ENCODE measurements at regions not wholly inside any gene's neighbourhood (a gene's known extent, or its start where the extent isn't known, plus 50 kb on each side); places are given as distances from the start of the nearest gene placed in this dataset.

GRCh38 chr1:5238351-5239130 lies 584.1 kb downstream of the AJAP1 start:
- TF ChIP-seq POLR2AphosphoS5 (IDR thresholded peaks at IDR 0.05) (no peak), POLR2A (IDR thresholded peaks at IDR 0.05) (no peak), CTCF (IDR thresholded peaks at IDR 0.05) (no peak)
- intact Hi-C loops (cut with DNase I), result no loop called here
- Histone ChIP-seq H3K4me3 (no peak overlapping the region), H3K9me3 (no peaks in the 10 kb centered on the region), H3K36me3 (no peaks in the 10 kb centered on the region), H3K4me1 (replicated peaks) (no peaks in the 10 kb centered on the region), H3K27me3 (replicated peaks; ENCODE audit: insufficient read depth) (peaks cover 2% of the 10 kb centered on the region), H3K27ac (no peak overlapping the region)
- 80% methylated on average over 19 of the region's 19 CpGs for WGBS
- no peak for DNase-seq (ENCODE audit: low spot score)

GRCh38 chr1:5235355-5235899 lies 581.0 kb downstream of the AJAP1 start:
- Histone ChIP-seq H3K4me1 (replicated peaks) (no peaks in the 10 kb centered on the region), H3K36me3 (no peaks in the 10 kb centered on the region), H3K27me3 (replicated peaks; ENCODE audit: insufficient read depth) (peaks cover 2% of the 10 kb centered on the region), H3K4me3 (no peak overlapping the region), H3K9me3 (no peaks in the 10 kb centered on the region), H3K27ac (no peak overlapping the region)
- 64% methylated on average over 6 of the region's 6 CpGs for WGBS
- DNase-seq (ENCODE audit: low spot score), result no peak
- TF ChIP-seq POLR2A (IDR thresholded peaks at IDR 0.05), result no peak
- no peak for TF ChIP-seq POLR2AphosphoS5 (IDR thresholded peaks at IDR 0.05)
- no peak for TF ChIP-seq CTCF (IDR thresholded peaks at IDR 0.05)
- intact Hi-C loops (cut with DNase I), result no loop called here

GRCh38 chr1:5232537-5232936 lies 578.1 kb downstream of the AJAP1 start:
- intact Hi-C loops (cut with DNase I), result no loop called here
- Histone ChIP-seq H3K27me3 (replicated peaks; ENCODE audit: insufficient read depth) (peaks cover 4% of the 10 kb centered on the region), H3K36me3 (no peaks in the 10 kb centered on the region), H3K9me3 (no peaks in the 10 kb centered on the region), H3K4me3 (no peak overlapping the region), H3K27ac (no peak overlapping the region), H3K4me1 (replicated peaks) (no peaks in the 10 kb centered on the region)
- TF ChIP-seq POLR2AphosphoS5 (IDR thresholded peaks at IDR 0.05), result no peak
- no peak for DNase-seq (ENCODE audit: low spot score)
- 97% methylated on average over 1 of the region's 1 CpG for WGBS

- Histone ChIP-seq H3K27ac (no peak overlapping the region), H3K27me3 (replicated peaks; ENCODE audit: insufficient read depth) (peaks cover 4% of the 10 kb centered on the region), H3K4me1 (replicated peaks) (no peaks in the 10 kb centered on the region), H3K36me3 (no peaks in the 10 kb centered on the region), H3K9me3 (no peaks in the 10 kb centered on the region), H3K4me3 (no peak overlapping the region)
- DNase-seq (ENCODE audit: low spot score), result no peak
- WGBS, result 62% methylated on average over 2 of the region's 2 CpGs
- TF ChIP-seq CTCF (IDR thresholded peaks at IDR 0.05) (no peak), POLR2A (IDR thresholded peaks at IDR 0.05) (no peak), POLR2AphosphoS5 (IDR thresholded peaks at IDR 0.05) (no peak)
- intact Hi-C loops (cut with DNase I), result no loop called here
Measured at GRCh38 chr1:5231541-5232315, 577.3 kb downstream of the AJAP1 start.

- no peak for TF ChIP-seq POLR2AphosphoS5 (IDR thresholded peaks at IDR 0.05)
- no peak for TF ChIP-seq CTCF (IDR thresholded peaks at IDR 0.05)
- TF ChIP-seq POLR2A (IDR thresholded peaks at IDR 0.05), result no peak
- Histone ChIP-seq H3K27ac (no peak overlapping the region), H3K27me3 (replicated peaks; ENCODE audit: insufficient read depth) (peaks cover 4% of the 10 kb centered on the region), H3K9me3 (no peaks in the 10 kb centered on the region), H3K4me1 (replicated peaks) (no peaks in the 10 kb centered on the region), H3K36me3 (no peaks in the 10 kb centered on the region), H3K4me3 (no peak overlapping the region)
- no peak for DNase-seq (ENCODE audit: low spot score)
- intact Hi-C loops (cut with DNase I), result no loop called here
- WGBS, result 25% methylated on average over 8 of the region's 8 CpGs
Measured at GRCh38 chr1:5227114-5227513, 572.7 kb downstream of the AJAP1 start.

Measured in prostate gland (tissue), 2 donors.